ENCODE measurements at regions not wholly inside any gene's neighbourhood (a gene's known extent, or its start where the extent isn't known, plus 50 kb on each side); places are given as distances from the start of the nearest gene placed in this dataset.

DNA sequence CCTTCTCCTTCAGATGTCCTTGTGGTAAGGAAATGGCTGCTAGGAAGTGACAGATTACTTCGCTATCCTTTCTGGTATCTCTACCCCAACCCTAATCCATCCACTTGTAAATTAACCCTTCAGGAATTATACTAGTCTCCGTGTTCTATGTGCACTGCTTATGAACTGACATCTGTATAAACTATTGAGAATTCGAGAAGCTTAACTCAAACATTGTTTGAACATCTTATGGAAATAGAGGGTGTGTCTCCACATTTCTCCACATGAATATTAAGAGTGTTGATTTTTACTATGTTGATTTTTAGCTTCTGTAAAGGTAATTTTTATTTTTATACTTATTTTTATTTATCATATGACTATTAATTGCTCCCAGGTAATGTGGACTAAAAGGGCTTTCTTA, 457.6 kb upstream of the ZNF337 start:
- no TSS peak for BruUV-seq (replicated peaks)
- no peaks in the 10 kb centered on the region for H4K20me1 ChIP-seq (replicated peaks; ENCODE audit: control insufficient read depth, insufficient read depth, low read length)
- no peaks in the 10 kb centered on the region for H3K4me1 ChIP-seq (replicated peaks in 1 of 2; ENCODE audit: control insufficient read depth in 2 of 2, insufficient read depth in 2 of 2, low read length in 2 of 2)
- ChIA-PET POLR2A (interaction anchor here (0.6 kb wide), 1 partner anchor 575 kb away, joined by 4 read pairs; no protein-coding TSS in a partner anchor), CTCF (ENCODE audit: low intra/inter-chr PET ratio) (no interaction called here)
- in situ Hi-C loops (cut with MboI), result no loop called here
- 0% methylated on average over 2 of the region's 3 CpGs for WGBS (ENCODE audit: insufficient coverage, low coverage, missing lambda C conversion rate)
- H3K36me3 ChIP-seq (ENCODE audit: control insufficient read depth, insufficient read depth, low read length), result no peaks in the 10 kb centered on the region
- no peaks in the 10 kb centered on the region for H3K27me3 ChIP-seq (ENCODE audit: control insufficient read depth in 2 of 2, insufficient read depth in 2 of 2, low read length in 2 of 2)
- no peak overlapping the region for H3K4me3 ChIP-seq
- no peaks in the 10 kb centered on the region for H3K9me3 ChIP-seq (replicated peaks; ENCODE audit: control insufficient read depth, insufficient read depth, low read depth, low read length)
- TF ChIP-seq ZNF253 (CRISPR knock-in tag; conservative IDR thresholded peaks at IDR 0.05), result no peak
- no peak for TF ChIP-seq ZEB2 (IDR thresholded peaks at IDR 0.05)
- TF ChIP-seq HSF4 (CRISPR knock-in tag; IDR thresholded peaks at IDR 0.05; ENCODE audit: borderline replicate concordance), result no peak
- TF ChIP-seq FOXA3 (CRISPR knock-in tag; conservative IDR thresholded peaks at IDR 0.05 in 1 of 2, IDR thresholded peaks at IDR 0.05 in 1 of 2), result no peak
- TF ChIP-seq, protein P1, sequence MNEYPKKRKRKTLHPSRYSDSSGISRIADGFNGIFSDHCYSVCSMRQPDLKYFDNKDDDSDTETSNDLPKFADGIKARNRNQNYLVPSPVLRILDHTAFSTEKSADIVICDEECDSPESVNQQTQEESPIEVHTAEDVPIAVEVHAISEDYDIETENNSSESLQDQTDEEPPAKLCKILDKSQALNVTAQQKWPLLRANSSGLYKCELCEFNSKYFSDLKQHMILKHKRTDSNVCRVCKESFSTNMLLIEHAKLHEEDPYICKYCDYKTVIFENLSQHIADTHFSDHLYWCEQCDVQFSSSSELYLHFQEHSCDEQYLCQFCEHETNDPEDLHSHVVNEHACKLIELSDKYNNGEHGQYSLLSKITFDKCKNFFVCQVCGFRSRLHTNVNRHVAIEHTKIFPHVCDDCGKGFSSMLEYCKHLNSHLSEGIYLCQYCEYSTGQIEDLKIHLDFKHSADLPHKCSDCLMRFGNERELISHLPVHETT (CRISPR knock-in tag; conservative IDR thresholded peaks at IDR 0.05 in 1 of 2, IDR thresholded peaks at IDR 0.05 in 1 of 2), result no peak
- TF ChIP-seq ZNF384 (IDR thresholded peaks at IDR 0.05; ENCODE audit: low read depth, low read length), result no peak
- TF ChIP-seq MED1 (CRISPR knock-in tag; IDR thresholded peaks at IDR 0.05; ENCODE audit: borderline replicate concordance), result no peak
- H3K79me2 ChIP-seq (ENCODE audit: control insufficient read depth, insufficient read depth, low read length), result no peaks in the 10 kb centered on the region
- intact Hi-C loops (cut with micrococcal nuclease), result no loop called here
- H3K9ac ChIP-seq (ENCODE audit: insufficient read depth in 1 of 2, low read depth in 2 of 2, low read length in 2 of 2), result no peak overlapping the region
- ATAC-seq (no peak), FAIRE-seq (no peak), DNase-seq (ENCODE audit: extremely low read depth in 1 of 4, low spot score in 3 of 4) (no peak)
- H3K4me2 ChIP-seq (ENCODE audit: insufficient read depth, low read length), result no peak overlapping the region
- no peak overlapping the region for H2AFZ ChIP-seq (ENCODE audit: low read depth, low read length)
- H3K9me1 ChIP-seq (ENCODE audit: control insufficient read depth, insufficient read depth, low read length), result no peaks in the 10 kb centered on the region
- H3K27ac ChIP-seq (ENCODE audit: extremely low read depth, low read depth, low read length), result no peak overlapping the region
